NCI-H345 (cell line): ENCODE measurements at regions not wholly inside any gene's neighbourhood (a gene's known extent, or its start where the extent isn't known, plus 50 kb on each side); places are given as distances from the start of the nearest gene placed in this dataset.

Source experiments
- DNase-seq: peaks from one replicate; lab custom pipeline; 2025; lab: John Stamatoyannopoulos, UW

DNA sequence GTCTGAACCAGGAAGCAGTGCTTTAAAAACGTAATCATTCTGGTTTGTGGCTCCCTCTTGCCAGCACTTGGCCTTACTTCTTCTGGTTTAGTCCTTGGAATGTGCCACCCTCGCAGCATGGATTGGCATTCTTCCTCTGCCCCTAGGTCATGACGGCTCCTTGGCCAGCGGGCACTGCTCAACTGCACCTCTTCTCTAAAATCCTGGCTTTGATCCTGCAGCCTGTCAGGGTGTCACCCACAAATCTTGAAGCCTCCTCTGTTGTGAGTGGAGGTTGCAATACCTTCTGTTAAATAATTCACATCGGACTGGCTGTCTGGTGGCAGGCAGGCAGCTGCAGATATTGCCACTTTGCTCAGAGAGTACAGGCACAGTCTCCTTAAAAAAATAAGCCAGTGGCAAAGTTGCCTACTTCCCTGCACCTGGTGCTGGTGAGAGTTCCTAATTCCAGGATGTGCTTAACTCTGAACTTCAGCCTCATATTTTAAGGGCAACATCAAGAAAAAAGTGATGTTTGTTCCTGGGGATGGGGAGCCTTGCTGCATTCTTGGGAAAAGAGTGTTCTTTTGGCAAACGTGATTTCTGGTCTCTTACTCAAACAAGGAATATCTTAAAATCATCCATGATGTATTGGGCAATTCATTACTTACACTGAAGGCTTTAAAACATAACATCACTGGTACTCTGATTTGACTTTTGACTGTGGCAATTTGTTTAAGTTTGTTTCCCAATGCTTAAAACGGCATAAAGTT is 179.8 kb downstream of the FOXA2 start:
- peak; percentile 50 for DNase-seq

DNA sequence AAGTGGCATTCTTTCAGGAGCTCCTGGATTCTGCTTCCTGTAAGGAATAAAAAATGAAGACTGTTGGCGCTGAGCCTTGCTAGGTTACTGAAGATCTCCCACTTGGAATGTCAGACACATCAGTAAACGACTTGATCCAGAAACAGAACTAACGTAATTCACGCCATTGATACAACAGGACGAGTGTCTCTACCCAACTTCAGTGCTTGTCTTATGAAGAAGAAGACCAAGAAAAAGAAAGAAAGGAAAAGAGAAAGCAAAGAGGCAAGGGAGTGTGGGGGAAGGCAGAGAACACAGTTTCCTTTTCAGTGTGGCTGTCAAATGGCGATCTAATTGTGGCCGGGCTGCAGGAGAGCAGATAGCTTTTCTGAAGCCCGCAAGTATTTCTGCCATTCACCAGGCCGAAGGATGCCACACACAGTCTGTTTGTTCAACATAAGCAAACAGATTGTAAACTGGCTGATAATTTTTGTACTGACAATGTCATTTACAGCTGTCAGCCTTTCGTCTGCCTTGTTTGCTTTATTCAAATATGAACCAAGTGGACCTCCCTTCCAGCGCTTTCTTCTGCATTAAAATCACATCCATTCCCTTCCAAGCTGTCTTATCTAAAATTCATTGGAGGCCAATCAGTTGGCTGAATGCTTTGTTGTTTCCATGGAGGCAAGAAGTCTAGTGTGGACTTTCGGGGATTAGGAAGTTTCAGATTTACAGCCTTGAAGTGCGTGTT is 180.6 kb downstream of the FOXA2 start:
- peak; percentile 68 for DNase-seq

DNA sequence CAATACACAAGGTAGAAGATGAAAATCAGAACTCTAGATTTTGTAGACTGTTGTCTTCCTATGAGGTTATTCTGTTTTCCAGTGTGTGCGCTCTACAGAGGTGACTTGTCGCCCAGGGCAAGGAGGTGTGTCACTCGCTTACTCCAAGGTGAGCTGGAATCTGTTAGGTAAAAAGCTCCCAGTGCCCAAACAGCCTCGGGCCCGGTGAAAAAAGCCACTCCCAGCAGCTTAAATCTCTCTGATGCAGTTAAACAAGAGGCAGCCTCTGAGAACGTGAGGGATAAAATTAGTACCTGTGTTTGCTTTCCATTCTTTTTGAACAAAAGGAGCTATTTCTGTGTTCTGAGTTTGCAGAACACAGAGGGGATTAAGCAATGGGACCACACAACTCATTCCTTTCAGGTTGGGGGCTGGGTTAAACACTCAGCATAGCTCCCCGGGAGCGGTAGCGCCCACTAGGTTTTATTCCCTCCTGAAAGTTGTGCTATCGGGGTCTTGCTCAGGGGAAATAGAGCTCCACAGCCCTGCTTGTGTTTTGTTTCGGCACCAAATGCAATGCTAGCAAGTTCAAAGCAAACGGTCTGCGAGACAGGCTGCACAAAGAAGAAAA is 181.2 kb downstream of the FOXA2 start:
- peak; percentile 84 for DNase-seq

GRCh38 chr20:22402550-22402949 is 181.8 kb downstream of the FOXA2 start:
- DNase-seq: peak; percentile 78

- no peak for DNase-seq
Measured at GRCh38 chr20:22400440-22400839, 183.9 kb downstream of the FOXA2 start.

- DNase-seq: peak; percentile 23
Measured at GRCh38 chr20:22394583-22394982, 189.8 kb downstream of the FOXA2 start.

- no peak for DNase-seq
Measured at GRCh38 chr20:22390543-22390903, 193.8 kb downstream of the FOXA2 start.

GRCh38 chr20:22389836-22390542 is 194.4 kb downstream of the FOXA2 start:
- DNase-seq: peak; percentile 81

DNA sequence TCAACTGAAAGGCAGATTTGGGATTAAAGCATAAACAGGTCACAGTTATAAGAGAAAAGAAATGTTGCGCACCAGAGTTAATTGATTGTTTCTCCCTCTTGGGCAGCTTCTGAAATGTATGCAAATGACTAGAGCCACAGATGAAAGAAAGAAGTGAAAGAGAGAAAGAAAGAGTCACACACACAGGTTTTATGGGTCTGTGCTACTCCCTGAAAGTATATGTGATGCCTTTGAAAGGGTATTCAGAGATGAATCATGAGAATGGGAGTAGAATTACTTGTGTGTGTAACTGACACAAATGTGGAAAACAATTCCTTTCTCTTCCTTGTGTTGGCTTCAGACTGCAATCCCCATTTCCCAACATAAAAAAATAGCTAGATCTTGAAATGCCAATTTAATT is 196.9 kb downstream of the FOXA2 start:
- no peak for DNase-seq

DNA sequence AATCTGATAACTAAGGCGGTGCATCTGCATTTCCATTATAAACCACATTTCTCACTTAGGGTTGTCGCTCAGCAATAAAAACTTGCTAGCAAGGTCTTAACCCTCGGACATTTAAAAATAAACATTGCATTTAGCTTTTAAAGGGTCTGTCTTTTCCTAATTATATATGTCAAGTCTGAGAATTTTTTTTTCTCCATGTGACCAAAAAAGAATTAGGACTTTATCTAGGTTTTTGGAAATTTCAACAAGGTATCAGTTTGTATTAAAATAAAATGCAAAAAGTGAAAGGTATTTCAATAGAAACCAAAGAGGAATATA is 198.1 kb downstream of the FOXA2 start:
- no peak for DNase-seq

DNA sequence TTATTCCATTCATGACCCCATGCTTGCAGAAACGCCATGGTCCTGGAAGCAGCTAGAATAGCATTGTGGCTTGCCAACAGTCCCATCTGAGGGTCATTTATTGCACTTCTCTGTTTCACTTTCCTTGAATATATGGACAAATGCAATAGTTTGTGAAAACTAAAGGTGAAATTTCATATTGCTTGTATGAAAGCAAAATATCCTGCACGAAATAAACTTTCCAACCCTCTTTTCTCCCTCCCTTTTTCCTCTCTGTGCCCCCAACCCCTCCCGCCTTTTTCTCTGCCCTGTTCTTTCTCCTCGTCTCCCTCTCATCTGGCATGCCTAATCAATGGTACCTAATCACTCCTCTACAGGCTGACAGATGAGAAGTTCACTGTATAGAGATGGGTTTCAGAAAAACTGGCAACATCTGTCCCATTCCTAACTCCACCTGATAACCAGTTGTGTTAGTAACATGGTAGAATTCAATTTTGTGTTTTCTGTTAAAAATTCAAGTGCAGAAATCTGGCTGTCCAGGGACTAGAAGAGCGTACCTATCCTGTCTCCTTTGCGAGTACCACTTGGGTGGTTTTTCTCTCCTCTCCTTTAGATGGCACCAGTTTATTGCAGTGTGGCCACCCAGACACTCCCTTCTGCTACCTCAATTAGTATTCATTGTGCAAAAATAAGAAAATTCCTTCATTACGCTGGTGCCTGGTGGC is 198.6 kb downstream of the FOXA2 start:
- DNase-seq: peak; percentile 41

GRCh38 chr20:22384978-22385377 is 199.4 kb downstream of the FOXA2 start:
- DNase-seq: no peak

- DNase-seq: no peak
Measured at GRCh38 chr20:22383156-22383555, 201.2 kb downstream of the FOXA2 start.

DNA sequence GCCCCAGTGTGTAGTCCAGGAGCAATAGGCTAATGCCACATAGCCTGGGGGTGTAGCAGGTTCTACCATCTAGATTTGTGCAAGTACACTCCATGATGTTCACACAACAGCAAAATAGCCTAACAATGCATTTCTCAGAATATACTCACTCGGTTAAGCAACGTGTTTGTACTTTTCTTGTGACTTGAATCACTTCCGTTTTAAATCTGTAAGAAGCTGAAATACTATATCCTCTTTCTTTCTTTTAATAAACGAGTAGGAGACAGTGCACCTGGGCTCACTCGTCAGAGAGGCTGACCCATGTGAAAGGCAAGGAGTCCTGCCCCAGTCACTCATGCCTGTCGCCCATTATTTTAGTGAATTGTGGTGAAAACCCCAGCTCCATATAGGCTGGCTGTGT is 201.6 kb downstream of the FOXA2 start:
- DNase-seq: no peak

- DNase-seq: no peak
Measured at GRCh38 chr20:22381812-22382416, 202.5 kb downstream of the FOXA2 start.

- DNase-seq: peak; percentile 51
Measured at GRCh38 chr20:22379472-22379871, 204.9 kb downstream of the FOXA2 start.

GRCh38 chr20:22374678-22375590 is 209.4 kb downstream of the FOXA2 start:
- peak; percentile 53 for DNase-seq

DNA sequence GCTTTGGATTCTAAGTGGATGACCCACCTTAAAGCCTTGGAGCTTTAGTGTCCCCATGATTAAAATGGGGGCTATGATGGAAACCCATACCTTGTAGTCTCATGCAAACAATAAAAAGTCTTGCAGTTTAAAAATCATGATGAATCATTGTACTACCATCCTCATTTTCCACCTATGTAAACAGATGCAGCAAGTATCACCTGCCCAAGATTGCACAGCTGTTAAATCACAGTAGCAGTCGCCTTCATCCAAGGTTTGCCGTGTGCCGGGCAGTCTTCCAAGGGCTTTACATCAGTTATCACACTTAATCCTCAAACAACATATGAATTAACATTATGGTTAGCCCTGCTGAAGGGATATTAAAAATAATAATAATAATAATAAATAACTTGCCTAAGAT is 210.3 kb downstream of the FOXA2 start:
- peak; percentile 56 for DNase-seq

DNA sequence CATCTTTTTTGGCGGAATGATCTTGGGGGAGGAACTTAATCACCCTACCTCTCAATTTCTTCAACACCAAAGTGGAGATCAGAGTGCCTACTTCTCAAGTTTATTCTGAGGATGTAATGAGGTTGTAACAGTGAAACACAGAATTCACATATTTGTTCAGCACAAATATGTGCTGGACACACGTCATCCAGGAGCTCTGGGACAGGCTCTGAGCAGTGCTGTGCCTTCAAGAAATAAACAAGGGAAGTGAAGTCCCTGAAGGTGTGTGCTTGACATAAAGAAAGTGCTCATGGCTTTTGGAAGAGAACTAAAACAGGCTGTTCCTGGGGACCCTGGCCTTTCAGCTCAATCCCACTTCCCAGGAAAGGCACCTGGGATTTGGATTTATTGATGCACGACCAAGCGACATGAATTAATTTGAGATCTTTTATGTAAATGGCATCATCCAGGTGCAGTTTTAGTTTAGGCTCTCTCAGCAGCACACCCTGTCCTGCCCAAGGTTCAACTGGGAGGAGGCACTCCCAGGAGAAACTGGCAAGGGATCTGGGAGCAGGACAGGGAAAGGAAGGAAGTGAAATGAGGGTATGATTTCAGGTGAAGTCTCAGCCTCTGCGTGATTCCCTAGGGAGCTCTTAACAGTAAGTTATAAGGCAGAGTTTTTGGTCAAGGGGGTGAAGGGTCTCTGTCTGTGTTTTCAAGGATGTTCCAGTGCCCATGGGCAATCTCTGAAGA is 211.0 kb downstream of the FOXA2 start:
- peak; percentile 20 for DNase-seq

DNA sequence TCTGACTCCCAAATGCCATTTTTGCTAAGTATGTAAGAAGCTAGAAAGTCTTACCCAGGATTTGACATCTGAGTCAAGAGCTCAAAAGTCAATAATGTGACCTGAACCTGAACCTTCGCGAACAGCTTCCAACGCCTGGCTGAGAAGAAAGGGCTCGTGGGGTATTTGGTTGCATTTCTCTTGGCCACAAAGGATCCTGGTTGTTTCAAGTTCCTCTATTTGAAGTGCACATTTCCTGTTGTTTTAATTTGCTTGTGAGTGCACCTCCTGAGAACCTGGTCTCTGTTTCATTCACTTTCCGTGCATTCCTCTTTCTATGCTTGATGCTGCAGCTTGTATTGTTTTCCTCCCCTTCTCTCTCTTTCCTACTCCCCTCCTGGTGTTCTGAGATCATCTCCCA is 212.5 kb downstream of the FOXA2 start:
- peak; percentile 71 for DNase-seq
